DLD1 (cell line): ENCODE measurements at regions not wholly inside any gene's neighbourhood (a gene's known extent, or its start where the extent isn't known, plus 50 kb on each side); places are given as distances from the start of the nearest gene placed in this dataset.

ENCODE experiments used
- in situ Hi-C: cut with HindIII; loops from 2 replicates; pipeline ENCODE4 v1.10.0; 2017; ENCODE audit warnings: low sequenced_read_pairs

- in situ Hi-C loops: no loop called here
Measured at GRCh38 chr15:93587059-93587521, 498.1 kb upstream of the RGMA start.

- in situ Hi-C loops: no loop called here
Measured at GRCh38 chr15:93585012-93585411, 496.0 kb upstream of the RGMA start.

GRCh38 chr15:93583968-93584367 lies 495.0 kb upstream of the RGMA start:
- in situ Hi-C loops: no loop called here

- in situ Hi-C loops: no loop called here
Measured at GRCh38 chr15:93583552-93583951, 494.5 kb upstream of the RGMA start.

- in situ Hi-C loops: no loop called here
Measured at GRCh38 chr15:93570527-93570926, 481.5 kb upstream of the RGMA start.

GRCh38 chr15:93566762-93567161 lies 477.8 kb upstream of the RGMA start:
- in situ Hi-C loops: no loop called here

GRCh38 chr15:93565201-93565600 lies 476.2 kb upstream of the RGMA start:
- in situ Hi-C loops: no loop called here

- in situ Hi-C loops: no loop called here
Measured at GRCh38 chr15:93563218-93563617, 474.2 kb upstream of the RGMA start.

GRCh38 chr15:93562395-93563123 lies 473.5 kb upstream of the RGMA start:
- in situ Hi-C loops: no loop called here

- in situ Hi-C loops: no loop called here
Measured at GRCh38 chr15:93557696-93558095, 468.7 kb upstream of the RGMA start.

GRCh38 chr15:93553167-93553935 lies 464.3 kb upstream of the RGMA start:
- in situ Hi-C loops: no loop called here

GRCh38 chr15:93543093-93543492 lies 454.1 kb upstream of the RGMA start:
- in situ Hi-C loops: no loop called here

- in situ Hi-C loops: no loop called here
Measured at GRCh38 chr15:93527374-93528050, 438.5 kb upstream of the RGMA start.

- in situ Hi-C loops: no loop called here
Measured at GRCh38 chr15:93524432-93524831, 435.4 kb upstream of the RGMA start.

- in situ Hi-C loops: no loop called here
Measured at GRCh38 chr15:93523481-93523880, 434.5 kb upstream of the RGMA start.

- in situ Hi-C loops: no loop called here
Measured at GRCh38 chr15:93520206-93520605, 431.2 kb upstream of the RGMA start.

- in situ Hi-C loops: no loop called here
Measured at GRCh38 chr15:93519599-93519998, 430.6 kb upstream of the RGMA start.

GRCh38 chr15:93517176-93517575 lies 428.2 kb upstream of the RGMA start:
- in situ Hi-C loops: no loop called here

GRCh38 chr15:93515256-93516051 lies 426.4 kb upstream of the RGMA start:
- in situ Hi-C loops: no loop called here

- in situ Hi-C loops: no loop called here
Measured at GRCh38 chr15:93506646-93507045, 417.6 kb upstream of the RGMA start.

GRCh38 chr15:93505506-93505905 lies 416.5 kb upstream of the RGMA start:
- in situ Hi-C loops: no loop called here
